ENCODE measurements at regions not wholly inside any gene's neighbourhood (a gene's known extent, or its start where the extent isn't known, plus 50 kb on each side); places are given as distances from the start of the nearest gene placed in this dataset.

DNA sequence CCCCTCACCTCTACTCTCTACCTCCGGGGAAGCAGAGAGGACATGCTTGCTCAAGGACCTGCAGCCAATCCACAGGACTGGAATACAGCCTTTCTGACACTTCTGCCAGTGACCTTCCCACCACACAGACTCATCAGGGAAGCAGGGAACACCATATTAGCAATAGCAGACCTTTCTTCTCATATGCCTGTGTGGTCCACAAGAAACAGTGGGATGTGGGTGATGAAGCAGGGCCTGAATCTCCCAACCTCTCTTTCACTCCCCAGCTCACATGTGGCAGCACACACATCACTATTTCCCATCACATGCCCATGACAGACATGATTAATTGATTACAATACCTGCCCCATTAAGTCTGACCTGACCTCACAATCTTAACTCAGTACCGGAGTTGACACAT is 695.1 kb downstream of the MATN1 start:
- no peak for DNase-seq (ENCODE audit: insufficient read length, low spot score)
- no peak for FAIRE-seq
- TF ChIP-seq, protein P1, sequence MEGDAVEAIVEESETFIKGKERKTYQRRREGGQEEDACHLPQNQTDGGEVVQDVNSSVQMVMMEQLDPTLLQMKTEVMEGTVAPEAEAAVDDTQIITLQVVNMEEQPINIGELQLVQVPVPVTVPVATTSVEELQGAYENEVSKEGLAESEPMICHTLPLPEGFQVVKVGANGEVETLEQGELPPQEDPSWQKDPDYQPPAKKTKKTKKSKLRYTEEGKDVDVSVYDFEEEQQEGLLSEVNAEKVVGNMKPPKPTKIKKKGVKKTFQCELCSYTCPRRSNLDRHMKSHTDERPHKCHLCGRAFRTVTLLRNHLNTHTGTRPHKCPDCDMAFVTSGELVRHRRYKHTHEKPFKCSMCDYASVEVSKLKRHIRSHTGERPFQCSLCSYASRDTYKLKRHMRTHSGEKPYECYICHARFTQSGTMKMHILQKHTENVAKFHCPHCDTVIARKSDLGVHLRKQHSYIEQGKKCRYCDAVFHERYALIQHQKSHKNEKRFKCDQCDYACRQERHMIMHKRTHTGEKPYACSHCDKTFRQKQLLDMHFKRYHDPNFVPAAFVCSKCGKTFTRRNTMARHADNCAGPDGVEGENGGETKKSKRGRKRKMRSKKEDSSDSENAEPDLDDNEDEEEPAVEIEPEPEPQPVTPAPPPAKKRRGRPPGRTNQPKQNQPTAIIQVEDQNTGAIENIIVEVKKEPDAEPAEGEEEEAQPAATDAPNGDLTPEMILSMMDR (IDR thresholded peaks at IDR 0.05; ENCODE audit: insufficient read depth, missing control alignments) = no peak

DNA sequence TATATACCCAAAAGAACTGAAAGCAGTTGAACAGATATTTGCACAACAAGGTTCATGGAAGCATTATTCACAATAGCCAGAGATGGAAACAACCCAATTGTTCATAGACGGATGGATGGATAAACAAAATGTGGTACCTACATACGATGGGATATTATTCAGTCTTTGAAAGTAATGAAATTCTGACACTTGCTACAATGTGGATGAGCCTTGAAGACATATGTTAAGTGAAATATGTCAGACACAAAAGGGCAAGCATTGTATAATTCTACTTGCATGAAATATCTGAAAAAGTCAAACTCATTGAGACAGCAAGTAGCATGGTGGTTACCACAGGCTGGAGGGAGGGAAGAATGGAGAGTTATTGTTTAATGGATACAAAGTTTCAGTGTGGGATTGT is 696.1 kb downstream of the MATN1 start:
- no peak for FAIRE-seq
- TF ChIP-seq, protein P1 (IDR thresholded peaks at IDR 0.05; ENCODE audit: insufficient read depth, missing control alignments) = no peak
- DNase-seq (ENCODE audit: insufficient read length, low spot score) = no peak

DNA sequence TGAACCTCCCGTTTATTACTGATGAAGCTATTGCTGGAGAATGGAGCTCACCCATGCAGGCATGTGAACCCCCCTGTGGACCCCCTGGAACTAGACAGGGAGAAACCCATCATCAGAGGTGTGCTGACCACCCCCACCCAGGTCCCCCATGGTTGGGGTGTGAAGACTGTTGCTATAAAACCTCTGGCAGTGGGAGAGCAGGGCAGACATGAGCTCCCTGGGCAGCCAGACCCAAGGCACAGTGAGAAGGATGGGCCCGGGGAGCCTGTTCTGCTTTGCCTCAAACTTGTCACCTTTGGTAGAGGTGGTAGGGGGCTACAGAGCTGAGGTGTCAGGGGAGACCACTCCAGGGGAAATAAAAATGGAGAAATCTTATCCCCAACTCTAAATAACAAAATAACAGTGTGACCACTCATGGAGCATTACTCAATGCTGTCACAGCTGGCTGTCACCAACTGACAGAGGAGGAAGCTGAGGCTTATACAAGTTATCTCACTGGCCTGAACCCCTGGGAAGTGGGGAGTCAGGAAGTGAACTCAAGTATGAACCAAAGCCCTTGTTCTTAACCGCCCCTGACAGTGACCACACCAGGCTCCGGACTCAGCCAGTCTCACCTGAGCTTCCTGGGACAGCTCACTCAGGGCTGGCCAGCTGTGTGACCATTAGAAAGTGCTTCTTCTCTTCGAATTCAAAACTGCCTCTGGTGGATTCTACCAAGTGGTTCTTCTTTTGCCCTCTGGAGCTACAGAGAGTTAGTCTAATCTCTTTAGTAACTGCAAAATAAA is 698.8 kb downstream of the MATN1 start:
- TF ChIP-seq, protein P1 (IDR thresholded peaks at IDR 0.05; ENCODE audit: insufficient read depth, missing control alignments) = no peak
- FAIRE-seq (no peak), DNase-seq (ENCODE audit: insufficient read length, low spot score) (no peak)

DNA sequence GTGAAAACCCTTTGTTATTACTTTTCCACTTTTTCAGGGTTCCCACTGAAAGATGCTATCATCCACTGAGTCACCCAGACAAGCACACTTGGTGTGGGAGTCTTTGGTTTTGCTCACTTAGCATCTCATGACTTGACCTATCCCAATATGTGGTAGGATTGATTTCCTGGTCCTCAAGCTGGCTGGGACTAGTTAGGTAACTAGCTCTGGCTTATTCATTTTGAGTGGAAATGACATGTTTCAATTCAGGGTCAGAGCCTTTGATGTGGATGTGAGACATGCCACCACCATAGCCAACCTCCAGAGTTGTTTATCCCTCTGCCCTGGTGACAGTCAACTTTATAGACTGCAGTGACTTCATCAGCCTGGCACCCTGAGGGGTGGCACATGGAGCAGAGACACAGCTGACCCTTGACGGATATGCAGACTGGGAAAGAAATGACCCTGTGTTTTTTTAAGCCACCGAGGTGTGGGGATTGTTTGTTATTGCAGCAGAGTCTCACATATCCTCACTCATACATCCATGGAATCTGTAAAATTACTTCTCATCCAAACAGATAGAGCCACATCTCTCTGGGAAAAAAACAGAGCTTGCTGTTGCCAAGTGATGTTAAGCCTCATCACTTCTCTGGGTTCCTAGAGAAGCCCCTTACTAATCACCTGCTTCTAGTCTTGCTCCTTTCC is 699.9 kb downstream of the MATN1 start:
- FAIRE-seq = no peak
- TF ChIP-seq, protein P1 (IDR thresholded peaks at IDR 0.05; ENCODE audit: insufficient read depth, missing control alignments) = no peak
- DNase-seq (ENCODE audit: insufficient read length, low spot score) = no peak

DNA sequence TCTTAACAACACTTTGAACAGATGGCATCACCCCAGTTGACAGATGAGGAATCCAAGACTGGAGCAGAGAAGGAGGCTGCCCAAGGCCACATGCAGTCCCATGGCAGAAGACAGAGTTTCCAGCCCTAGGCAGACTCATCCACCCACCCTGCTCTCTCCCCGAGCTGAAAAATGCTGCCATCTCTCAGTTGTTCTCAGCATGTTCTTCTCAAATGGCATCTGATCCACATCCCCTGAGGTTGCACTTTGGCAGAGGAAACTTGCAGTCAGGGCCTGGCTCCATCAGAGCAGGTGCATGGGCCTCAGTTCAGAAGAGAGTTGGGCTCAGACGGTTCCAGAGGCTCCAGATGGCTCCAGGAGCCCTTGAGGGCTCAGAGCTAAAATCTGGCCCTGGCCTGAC is 709.4 kb downstream of the MATN1 start:
- no peak for FAIRE-seq
- TF ChIP-seq, protein P1 (IDR thresholded peaks at IDR 0.05; ENCODE audit: insufficient read depth, missing control alignments) = no peak
- no peak for DNase-seq (ENCODE audit: insufficient read length, low spot score)

DNA sequence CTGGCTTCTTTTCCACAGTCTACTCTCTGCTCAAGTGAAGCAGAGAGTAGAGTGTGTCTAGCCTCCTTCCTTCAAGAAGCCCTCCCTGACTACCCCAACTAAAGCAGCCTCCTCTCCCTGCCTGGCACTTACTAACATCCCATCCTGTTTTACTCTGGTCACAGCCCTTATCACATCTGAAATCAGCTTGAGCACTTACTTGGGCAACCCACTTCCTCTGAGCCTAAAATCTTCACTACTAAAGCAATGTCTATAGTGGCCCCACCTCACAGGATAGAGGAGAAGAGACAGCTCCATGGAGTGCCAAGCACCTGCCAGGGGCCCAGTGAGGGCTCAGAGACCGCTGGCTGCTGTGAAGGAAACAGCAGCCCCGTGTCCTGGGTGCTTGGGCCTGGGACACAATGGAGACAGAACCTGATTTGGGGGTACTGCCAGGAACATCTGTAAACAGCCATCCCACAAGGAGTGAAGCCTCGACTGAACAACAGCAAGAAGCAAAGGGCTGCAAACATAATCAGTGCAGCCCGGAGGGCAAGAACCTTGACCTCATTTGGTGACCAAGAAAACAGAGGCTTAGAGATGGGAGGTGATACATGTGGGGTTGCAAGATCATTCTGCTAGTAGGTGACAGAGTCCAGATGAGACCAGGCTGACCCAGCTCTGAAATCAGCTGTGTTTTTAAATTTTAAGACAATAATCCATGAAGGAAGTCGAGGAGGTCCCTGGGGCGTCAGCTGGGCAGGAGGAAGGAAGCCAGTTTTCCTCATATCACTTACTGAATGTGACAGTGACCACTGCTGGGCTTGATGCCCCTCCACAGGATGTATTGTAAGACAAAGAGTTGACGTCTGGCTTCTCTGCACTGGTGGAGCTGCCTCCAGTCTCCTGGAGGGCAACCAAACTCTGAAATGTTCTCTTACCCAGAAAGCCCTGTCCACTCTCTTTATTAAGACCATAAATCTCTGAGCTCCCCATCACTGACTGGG is 710.6 kb downstream of the MATN1 start:
- FAIRE-seq (no peak), DNase-seq (ENCODE audit: insufficient read length, low spot score) (no peak)
- TF ChIP-seq, protein P1 (IDR thresholded peaks at IDR 0.05; ENCODE audit: insufficient read depth, missing control alignments) = no peak

Measured in D721Med (cell line).